MM.1S (cell line): ENCODE measurements at regions not wholly inside any gene's neighbourhood (a gene's known extent, or its start where the extent isn't known, plus 50 kb on each side); places are given as distances from the start of the nearest gene placed in this dataset.

ENCODE experiments used
- DNase-seq: peaks from one replicate; pipeline ENCODE4 v3.0.0-alpha.2; 2015
- H2AFZ ChIP-seq: fragments of 300-600 bp; sonication (generic); 2 replicates; pipeline ENCODE4 v1.6.0; 2016; ENCODE audit warnings: antibody characterized with exemption, low read length
- H3F3A ChIP-seq: fragments of 300-600 bp; sonication (generic); 2 replicates; pipeline ENCODE4 v1.6.1; 2016; ENCODE audit warnings: mild to moderate bottlenecking, antibody characterized with exemption, low read length, moderate library complexity, mixed read lengths; ENCODE audit not compliant: insufficient read depth
- H3K27ac ChIP-seq: fragments of 300-600 bp; sonication (generic); 2 replicates; pipeline ENCODE4 v1.5.1; 2016; ENCODE audit warnings: mild to moderate bottlenecking, low read length
- H3K27me3 ChIP-seq: fragments of 300-600 bp; sonication (generic); replicated peaks from 2 replicates; pipeline ENCODE4 v1.6.0; 2016; ENCODE audit warnings: low read length; ENCODE audit not compliant: insufficient read depth
- H3K36me3 ChIP-seq: fragments of 300-600 bp; sonication (generic); replicated peaks from 2 replicates; pipeline ENCODE4 v1.6.1; 2016; ENCODE audit warnings: mild to moderate bottlenecking, low read length, mixed read lengths; ENCODE audit not compliant: insufficient read depth
- H3K4me1 ChIP-seq: fragments of 300-600 bp; sonication (generic); 2 replicates; pipeline ENCODE4 v1.6.1; 2016; ENCODE audit warnings: low read length, mixed read lengths
- H3K4me2 ChIP-seq: fragments of 300-600 bp; sonication (generic); 2 replicates; pipeline ENCODE4 v1.6.0; 2016; ENCODE audit warnings: low read depth, low read length
- H3K4me3 ChIP-seq: fragments of 300-600 bp; sonication (generic); 2 replicates; pipeline ENCODE4 v1.5.1; 2016; ENCODE audit warnings: low read length, mixed read lengths
- H3K79me2 ChIP-seq: fragments of 300-600 bp; sonication (generic); 2 replicates; pipeline ENCODE4 v1.6.1; 2016; ENCODE audit warnings: mixed run types, low read length, mixed read lengths
- H3K9ac ChIP-seq: fragments of 300-600 bp; sonication (generic); 2 replicates; pipeline ENCODE4 v1.6.1; 2016; ENCODE audit warnings: low read length, mixed read lengths
- H3K9me2 ChIP-seq: fragments of 300-600 bp; sonication (generic); replicated peaks from 2 replicates; pipeline ENCODE4 v1.6.1; 2016; ENCODE audit warnings: mild to moderate bottlenecking, low read length, mixed read lengths; ENCODE audit not compliant: insufficient read depth
- H3K9me3 ChIP-seq: fragments of 300-600 bp; sonication (generic); replicated peaks from 2 replicates; pipeline ENCODE4 v1.6.1; 2016; ENCODE audit warnings: mild to moderate bottlenecking, low read length, mixed read lengths; ENCODE audit not compliant: insufficient read depth
- H4K20me1 ChIP-seq: fragments of 300-600 bp; sonication (generic); 2 replicates; pipeline ENCODE4 v1.6.1; 2016; ENCODE audit warnings: mild to moderate bottlenecking, low read length, moderate library complexity, mixed read lengths; ENCODE audit not compliant: insufficient read depth
- EZH2 ChIP-seq: fragments of 300-600 bp; sonication (generic); optimal IDR thresholded peaks from 2 replicates; pipeline ENCODE3; 2017; ENCODE audit warnings: low read depth, mild to moderate bottlenecking, antibody characterized with exemption, low read length, mixed read lengths
- EZH2phosphoT487 ChIP-seq: fragments of 300-600 bp; sonication (generic); IDR thresholded peaks from 2 replicates; pipeline ENCODE4 v1.6.1; 2018; ENCODE audit warnings: antibody characterized with exemption, low read length
- TF ChIP-seq, protein P1 (sequence below): fragments of 300-600 bp; sonication (generic); IDR thresholded peaks from 2 replicates; pipeline ENCODE4 v1.5.1; 2016; ENCODE audit warnings: antibody characterized with exemption, low read length, mixed read lengths

DNA sequence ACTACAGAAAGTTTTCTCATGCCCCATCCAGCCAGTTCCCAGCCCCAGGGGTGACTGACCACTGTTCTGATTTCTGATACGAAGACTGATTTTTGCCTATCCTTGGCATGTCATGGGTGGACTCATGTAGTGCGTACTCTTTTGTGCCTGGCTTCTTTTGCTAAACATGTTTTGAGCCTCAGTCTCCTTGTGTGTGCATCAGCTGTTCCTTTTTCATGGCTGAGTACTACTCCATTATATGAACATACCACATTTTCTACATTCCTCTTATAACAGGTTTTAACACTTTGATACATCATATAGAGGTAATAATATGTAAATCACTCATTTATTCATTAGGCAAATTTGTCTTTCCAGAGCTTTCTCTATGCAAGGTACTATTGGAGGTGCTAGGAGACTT lies 126.7 kb downstream of the ANAPC4 start:
- H3K9ac ChIP-seq, result no peak overlapping the region
- H3K27ac ChIP-seq, result no peak overlapping the region
- H3K9me3 ChIP-seq, result no peaks in the 10 kb centered on the region
- no peaks in the 10 kb centered on the region for H4K20me1 ChIP-seq
- no peak overlapping the region for H2AFZ ChIP-seq
- no peak for DNase-seq
- no peak overlapping the region for H3K4me2 ChIP-seq
- H3K4me3 ChIP-seq, result no peak overlapping the region
- H3K4me1 ChIP-seq, result no peaks in the 10 kb centered on the region
- no peaks in the 10 kb centered on the region for H3K27me3 ChIP-seq
- H3K36me3 ChIP-seq, result no peaks in the 10 kb centered on the region
- no peaks in the 10 kb centered on the region for H3K9me2 ChIP-seq
- TF ChIP-seq EZH2phosphoT487 (no peak), EZH2 (no peak)
- TF ChIP-seq, protein P1, sequence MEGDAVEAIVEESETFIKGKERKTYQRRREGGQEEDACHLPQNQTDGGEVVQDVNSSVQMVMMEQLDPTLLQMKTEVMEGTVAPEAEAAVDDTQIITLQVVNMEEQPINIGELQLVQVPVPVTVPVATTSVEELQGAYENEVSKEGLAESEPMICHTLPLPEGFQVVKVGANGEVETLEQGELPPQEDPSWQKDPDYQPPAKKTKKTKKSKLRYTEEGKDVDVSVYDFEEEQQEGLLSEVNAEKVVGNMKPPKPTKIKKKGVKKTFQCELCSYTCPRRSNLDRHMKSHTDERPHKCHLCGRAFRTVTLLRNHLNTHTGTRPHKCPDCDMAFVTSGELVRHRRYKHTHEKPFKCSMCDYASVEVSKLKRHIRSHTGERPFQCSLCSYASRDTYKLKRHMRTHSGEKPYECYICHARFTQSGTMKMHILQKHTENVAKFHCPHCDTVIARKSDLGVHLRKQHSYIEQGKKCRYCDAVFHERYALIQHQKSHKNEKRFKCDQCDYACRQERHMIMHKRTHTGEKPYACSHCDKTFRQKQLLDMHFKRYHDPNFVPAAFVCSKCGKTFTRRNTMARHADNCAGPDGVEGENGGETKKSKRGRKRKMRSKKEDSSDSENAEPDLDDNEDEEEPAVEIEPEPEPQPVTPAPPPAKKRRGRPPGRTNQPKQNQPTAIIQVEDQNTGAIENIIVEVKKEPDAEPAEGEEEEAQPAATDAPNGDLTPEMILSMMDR, result no peak
- no peaks in the 10 kb centered on the region for H3F3A ChIP-seq
- H3K79me2 ChIP-seq, result no peaks in the 10 kb centered on the region

DNA sequence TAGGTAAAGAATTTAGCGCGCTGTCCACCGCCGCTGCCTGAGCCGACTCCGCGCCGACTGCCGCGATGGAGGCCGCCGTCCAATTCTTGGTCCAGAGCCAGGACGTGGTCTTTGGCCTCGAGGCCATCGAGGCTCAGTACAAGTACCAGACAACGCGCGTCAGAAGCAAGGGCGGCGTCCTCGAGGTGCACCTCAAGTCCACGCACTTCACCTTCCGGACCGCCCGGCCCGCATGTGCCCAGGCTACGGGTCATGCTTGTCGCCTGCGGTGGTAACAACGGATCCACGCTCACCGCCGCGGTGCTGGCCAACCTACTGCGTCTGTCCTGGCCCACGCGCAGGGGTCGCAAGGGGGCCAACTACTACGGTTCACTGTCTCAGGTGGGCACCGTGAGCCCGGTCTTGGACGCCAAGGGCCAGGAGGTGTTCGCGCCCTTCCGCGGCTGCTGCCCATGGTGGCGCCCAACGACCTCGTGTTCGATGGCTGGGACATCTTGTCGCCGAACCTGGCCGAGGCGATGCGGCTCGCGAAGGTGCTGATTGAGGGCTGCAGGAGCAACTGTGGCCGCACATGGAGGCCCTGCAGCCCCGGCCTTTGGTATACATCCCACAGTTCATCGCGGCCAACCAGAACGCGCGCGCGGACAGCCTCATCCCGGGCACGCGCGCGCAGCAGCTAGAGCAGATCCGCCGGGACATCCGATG lies 128.0 kb downstream of the ANAPC4 start:
- H3K36me3 ChIP-seq, result no peaks in the 10 kb centered on the region
- H3K79me2 ChIP-seq, result no peaks in the 10 kb centered on the region
- H3K9me2 ChIP-seq, result no peaks in the 10 kb centered on the region
- no peak overlapping the region for H2AFZ ChIP-seq
- no peaks in the 10 kb centered on the region for H3K27me3 ChIP-seq
- no peaks in the 10 kb centered on the region for H3F3A ChIP-seq
- no peaks in the 10 kb centered on the region for H3K9me3 ChIP-seq
- TF ChIP-seq EZH2, result no peak
- TF ChIP-seq, protein P1, result no peak
- TF ChIP-seq EZH2phosphoT487, result no peak
- DNase-seq, result no peak
- no peak overlapping the region for H3K9ac ChIP-seq
- H3K4me2 ChIP-seq, result no peak overlapping the region
- no peak overlapping the region for H3K27ac ChIP-seq
- H3K4me3 ChIP-seq, result no peak overlapping the region
- no peaks in the 10 kb centered on the region for H3K4me1 ChIP-seq
- H4K20me1 ChIP-seq, result no peaks in the 10 kb centered on the region

DNA sequence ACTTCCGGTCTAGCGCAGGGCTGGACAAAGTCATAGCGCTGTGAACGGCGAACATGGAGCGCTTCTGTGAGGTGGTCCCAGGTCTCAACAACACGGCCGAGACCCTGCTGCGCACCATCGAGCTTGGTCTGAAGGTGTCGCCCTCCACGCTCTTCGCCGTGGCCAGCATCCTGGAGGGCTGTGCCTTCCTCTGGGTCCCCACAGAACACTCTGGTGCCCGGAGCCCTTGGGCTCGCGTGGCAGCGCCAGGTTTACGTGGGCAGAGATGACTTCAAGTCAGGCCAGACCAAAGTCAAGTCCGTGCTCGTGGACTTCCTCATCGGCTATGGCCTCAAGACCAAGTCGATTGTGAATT lies 128.6 kb downstream of the ANAPC4 start:
- no peaks in the 10 kb centered on the region for H3K9me2 ChIP-seq
- no peak overlapping the region for H3K4me2 ChIP-seq
- H3K79me2 ChIP-seq, result no peaks in the 10 kb centered on the region
- DNase-seq, result no peak
- no peaks in the 10 kb centered on the region for H3K36me3 ChIP-seq
- no peaks in the 10 kb centered on the region for H3K27me3 ChIP-seq
- no peak overlapping the region for H3K9ac ChIP-seq
- TF ChIP-seq EZH2, result no peak
- TF ChIP-seq, protein P1, result no peak
- TF ChIP-seq EZH2phosphoT487, result no peak
- H2AFZ ChIP-seq, result no peak overlapping the region
- no peaks in the 10 kb centered on the region for H3F3A ChIP-seq
- no peaks in the 10 kb centered on the region for H4K20me1 ChIP-seq
- no peak overlapping the region for H3K27ac ChIP-seq
- H3K9me3 ChIP-seq, result no peaks in the 10 kb centered on the region
- H3K4me1 ChIP-seq, result no peaks in the 10 kb centered on the region
- H3K4me3 ChIP-seq, result no peak overlapping the region
